HUDEP-2 (cell line): ENCODE measurements at regions not wholly inside any gene's neighbourhood (a gene's known extent, or its start where the extent isn't known, plus 50 kb on each side); places are given as distances from the start of the nearest gene placed in this dataset.
A peak's percentile ranks its signal among the peaks of the same experiment; 100 is the strongest.
"Not testable (repeated sequence)": the region's sequence is repeated elsewhere in the genome, so short reads cannot be mapped to it uniquely, and the experiment has no call there.

Experiments used
- DNase-seq, 76 experiments: peaks; one replicate each; lab custom pipeline; 2025; ENCODE audit not compliant: unreplicated experiment in 76 of 76; lab: John Stamatoyannopoulos, UW

- peak in 24 of 76 experiments; percentile 2 to 56 (median 17) for DNase-seq
Measured at GRCh38 chr7:142478479-142479220, 220.8 kb upstream of the PRSS58 start.

GRCh38 chr7:142477801-142478200 lies 219.9 kb upstream of the PRSS58 start:
- not testable (repeated sequence) for DNase-seq

- DNase-seq: no peak
Measured at GRCh38 chr7:142477079-142477651, 219.3 kb upstream of the PRSS58 start.

- DNase-seq: no peak
Measured at GRCh38 chr7:142476077-142476476, 218.2 kb upstream of the PRSS58 start.

GRCh38 chr7:142471820-142472219 lies 214.0 kb upstream of the PRSS58 start:
- no peak for DNase-seq

GRCh38 chr7:142470544-142470830 lies 212.6 kb upstream of the PRSS58 start:
- no peak for DNase-seq

- DNase-seq: peak in 25 of 76 experiments; percentile 3 to 83 (median 20)
Measured at GRCh38 chr7:142469696-142470543, 212.1 kb upstream of the PRSS58 start.

- no peak for DNase-seq
Measured at GRCh38 chr7:142468871-142469665, 211.2 kb upstream of the PRSS58 start.

- DNase-seq: not testable (repeated sequence)
Measured at GRCh38 chr7:142467056-142467655, 209.3 kb upstream of the PRSS58 start.

GRCh38 chr7:142463401-142463850 lies 205.6 kb upstream of the PRSS58 start:
- DNase-seq: no peak

- no peak for DNase-seq
Measured at GRCh38 chr7:142461437-142461836, 203.6 kb upstream of the PRSS58 start.

GRCh38 chr7:142460402-142461117 lies 202.7 kb upstream of the PRSS58 start:
- no peak for DNase-seq

GRCh38 chr7:142459551-142459963 lies 201.7 kb upstream of the PRSS58 start:
- DNase-seq: peak in 14 of 76 experiments; percentile 1 to 58 (median 19)

GRCh38 chr7:142457146-142457703 lies 199.4 kb upstream of the PRSS58 start:
- no peak for DNase-seq

GRCh38 chr7:142455392-142455791 lies 197.5 kb upstream of the PRSS58 start:
- no peak for DNase-seq

- no peak for DNase-seq
Measured at GRCh38 chr7:142454862-142455261, 197.0 kb upstream of the PRSS58 start.

GRCh38 chr7:142452791-142453190 lies 194.9 kb upstream of the PRSS58 start:
- DNase-seq: no peak

- no peak for DNase-seq
Measured at GRCh38 chr7:142451817-142452216, 194.0 kb upstream of the PRSS58 start.

- no peak for DNase-seq
Measured at GRCh38 chr7:142451296-142451695, 193.4 kb upstream of the PRSS58 start.
